ENCODE measurements at regions not wholly inside any gene's neighbourhood (a gene's known extent, or its start where the extent isn't known, plus 50 kb on each side); places are given as distances from the start of the nearest gene placed in this dataset.

DNA sequence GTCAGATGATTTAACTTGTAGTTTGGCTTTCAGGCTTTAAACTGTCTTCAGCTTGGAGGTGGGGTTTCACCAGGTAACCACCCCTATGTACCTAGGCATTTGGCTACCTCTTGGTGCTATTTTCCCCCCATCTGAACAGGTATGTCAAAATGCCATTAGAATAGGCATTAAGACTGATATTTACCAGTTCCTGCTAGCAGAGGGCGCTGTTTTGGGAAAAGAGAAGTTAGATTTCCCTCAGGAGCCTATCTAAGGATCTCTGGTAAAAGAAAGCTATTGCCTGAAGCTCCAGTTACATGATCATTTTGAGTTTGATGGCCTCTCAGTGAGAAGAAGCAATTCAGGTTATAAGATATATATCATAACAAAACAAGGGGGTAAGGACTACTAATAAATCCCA lies 879.1 kb downstream of the SH3BGRL start:
- Histone ChIP-seq H2AFZ (ENCODE audit: low read length) (no peak overlapping the region), H3K27me3 (ENCODE audit: control insufficient read depth, insufficient read depth, low read length) (no peaks in the 10 kb centered on the region), H3K4me2 (ENCODE audit: extremely low read depth, insufficient read depth, low read length) (no peak overlapping the region), H3K9me3 (ENCODE audit: control insufficient read depth, insufficient read depth, low read depth, low read length) (no peaks in the 10 kb centered on the region), H3K79me2 (ENCODE audit: control insufficient read depth, insufficient read depth, low read length) (no peaks in the 10 kb centered on the region), H4K20me1 (ENCODE audit: control insufficient read depth, extremely low read depth, insufficient read depth, low read length) (no peaks in the 10 kb centered on the region), H3K4me1 (ENCODE audit: control insufficient read depth, extremely low read depth, insufficient read depth, low read length) (no peaks in the 10 kb centered on the region), H3K4me3 (replicated peaks in 1 of 4; ENCODE audit: control extremely low read depth in 1 of 4, insufficient read depth in 1 of 4, low read depth in 3 of 4, low read length in 4 of 4) (no peak overlapping the region), H3K27ac (ENCODE audit: insufficient read depth, low read length) (no peak overlapping the region), H3K36me3 (ENCODE audit: control insufficient read depth, insufficient read depth, low read length) (no peaks in the 10 kb centered on the region), H3K9ac (ENCODE audit: insufficient read depth, low read length) (no peak overlapping the region)
- TF ChIP-seq EZH2 (IDR thresholded peaks at IDR 0.05; ENCODE audit: low read length, missing control alignments), result no peak
- TF ChIP-seq, protein P1, sequence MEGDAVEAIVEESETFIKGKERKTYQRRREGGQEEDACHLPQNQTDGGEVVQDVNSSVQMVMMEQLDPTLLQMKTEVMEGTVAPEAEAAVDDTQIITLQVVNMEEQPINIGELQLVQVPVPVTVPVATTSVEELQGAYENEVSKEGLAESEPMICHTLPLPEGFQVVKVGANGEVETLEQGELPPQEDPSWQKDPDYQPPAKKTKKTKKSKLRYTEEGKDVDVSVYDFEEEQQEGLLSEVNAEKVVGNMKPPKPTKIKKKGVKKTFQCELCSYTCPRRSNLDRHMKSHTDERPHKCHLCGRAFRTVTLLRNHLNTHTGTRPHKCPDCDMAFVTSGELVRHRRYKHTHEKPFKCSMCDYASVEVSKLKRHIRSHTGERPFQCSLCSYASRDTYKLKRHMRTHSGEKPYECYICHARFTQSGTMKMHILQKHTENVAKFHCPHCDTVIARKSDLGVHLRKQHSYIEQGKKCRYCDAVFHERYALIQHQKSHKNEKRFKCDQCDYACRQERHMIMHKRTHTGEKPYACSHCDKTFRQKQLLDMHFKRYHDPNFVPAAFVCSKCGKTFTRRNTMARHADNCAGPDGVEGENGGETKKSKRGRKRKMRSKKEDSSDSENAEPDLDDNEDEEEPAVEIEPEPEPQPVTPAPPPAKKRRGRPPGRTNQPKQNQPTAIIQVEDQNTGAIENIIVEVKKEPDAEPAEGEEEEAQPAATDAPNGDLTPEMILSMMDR (conservative IDR thresholded peaks at IDR 0.05 in 1 of 2, IDR thresholded peaks at IDR 0.05 in 1 of 2; ENCODE audit: low read depth in 1 of 2, low read length in 2 of 2), result no peak
- no peak for DNase-seq (ENCODE audit: low read depth in 2 of 2)

DNA sequence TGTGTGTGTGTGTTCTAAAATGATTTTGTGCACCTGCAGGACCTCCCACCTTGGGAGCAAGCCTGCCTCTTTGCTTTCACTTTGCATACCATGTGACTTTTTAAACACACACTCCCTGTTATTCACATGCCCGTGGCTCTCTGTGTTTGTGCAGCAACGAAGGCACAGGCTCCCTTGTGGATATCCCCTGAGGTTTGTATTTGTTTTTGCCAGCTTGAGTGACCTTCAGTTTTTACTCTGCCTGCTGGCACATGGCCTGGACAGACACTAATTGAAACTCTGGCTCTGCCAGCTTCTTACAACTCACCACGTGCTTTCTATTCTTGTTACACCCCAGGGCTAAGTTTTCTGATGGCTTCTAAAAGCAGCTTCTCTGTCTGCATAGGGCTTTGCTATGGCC lies 885.8 kb downstream of the SH3BGRL start:
- Histone ChIP-seq H3K4me1 (ENCODE audit: control insufficient read depth, extremely low read depth, insufficient read depth, low read length) (no peaks in the 10 kb centered on the region), H3K4me3 (replicated peaks in 1 of 4; ENCODE audit: control extremely low read depth in 1 of 4, insufficient read depth in 1 of 4, low read depth in 3 of 4, low read length in 4 of 4) (no peak overlapping the region), H3K27ac (ENCODE audit: insufficient read depth, low read length) (no peak overlapping the region), H3K9me3 (ENCODE audit: control insufficient read depth, insufficient read depth, low read depth, low read length) (no peaks in the 10 kb centered on the region), H3K36me3 (ENCODE audit: control insufficient read depth, insufficient read depth, low read length) (no peaks in the 10 kb centered on the region), H3K4me2 (ENCODE audit: extremely low read depth, insufficient read depth, low read length) (no peak overlapping the region), H3K9ac (ENCODE audit: insufficient read depth, low read length) (no peak overlapping the region), H3K27me3 (ENCODE audit: control insufficient read depth, insufficient read depth, low read length) (no peaks in the 10 kb centered on the region), H2AFZ (ENCODE audit: low read length) (no peak overlapping the region), H4K20me1 (ENCODE audit: control insufficient read depth, extremely low read depth, insufficient read depth, low read length) (no peaks in the 10 kb centered on the region), H3K79me2 (ENCODE audit: control insufficient read depth, insufficient read depth, low read length) (no peaks in the 10 kb centered on the region)
- DNase-seq (ENCODE audit: low read depth in 2 of 2), result no peak
- no peak for TF ChIP-seq EZH2 (IDR thresholded peaks at IDR 0.05; ENCODE audit: low read length, missing control alignments)
- TF ChIP-seq, protein P1 (conservative IDR thresholded peaks at IDR 0.05 in 1 of 2, IDR thresholded peaks at IDR 0.05 in 1 of 2; ENCODE audit: low read depth in 1 of 2, low read length in 2 of 2), result no peak

DNA sequence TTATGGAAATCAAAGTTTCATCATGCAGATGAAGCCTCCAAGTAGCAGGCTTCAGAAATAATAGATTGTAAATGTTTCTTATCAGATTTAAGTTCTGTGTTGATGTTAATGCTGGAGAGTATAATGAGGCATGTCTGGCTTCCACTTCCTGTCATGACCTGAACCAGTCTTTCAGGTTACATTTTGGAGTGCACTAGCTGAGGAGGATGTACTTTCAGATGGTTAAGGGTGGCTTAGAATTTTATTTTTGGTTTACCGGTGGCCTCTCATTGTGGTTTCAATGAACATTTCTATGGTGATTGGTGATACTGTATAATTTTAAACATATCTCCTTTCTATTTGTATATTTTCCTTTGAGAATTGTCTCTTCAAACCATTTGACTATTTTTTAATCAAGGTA lies 890.4 kb downstream of the SH3BGRL start:
- no peaks in the 10 kb centered on the region for H3K4me1 ChIP-seq (ENCODE audit: control insufficient read depth, extremely low read depth, insufficient read depth, low read length)
- no peaks in the 10 kb centered on the region for H3K79me2 ChIP-seq (ENCODE audit: control insufficient read depth, insufficient read depth, low read length)
- TF ChIP-seq, protein P1 (conservative IDR thresholded peaks at IDR 0.05 in 1 of 2, IDR thresholded peaks at IDR 0.05 in 1 of 2; ENCODE audit: low read depth in 1 of 2, low read length in 2 of 2), result no peak
- no peak for TF ChIP-seq EZH2 (IDR thresholded peaks at IDR 0.05; ENCODE audit: low read length, missing control alignments)
- H3K36me3 ChIP-seq (ENCODE audit: control insufficient read depth, insufficient read depth, low read length), result no peaks in the 10 kb centered on the region
- DNase-seq (ENCODE audit: low read depth in 2 of 2), result no peak
- no peaks in the 10 kb centered on the region for H4K20me1 ChIP-seq (ENCODE audit: control insufficient read depth, extremely low read depth, insufficient read depth, low read length)
- H2AFZ ChIP-seq (ENCODE audit: low read length), result no peak overlapping the region
- H3K27ac ChIP-seq (ENCODE audit: insufficient read depth, low read length), result no peak overlapping the region
- no peaks in the 10 kb centered on the region for H3K27me3 ChIP-seq (ENCODE audit: control insufficient read depth, insufficient read depth, low read length)
- no peak overlapping the region for H3K9ac ChIP-seq (ENCODE audit: insufficient read depth, low read length)
- H3K9me3 ChIP-seq (ENCODE audit: control insufficient read depth, insufficient read depth, low read depth, low read length), result no peaks in the 10 kb centered on the region
- no peak overlapping the region for H3K4me2 ChIP-seq (ENCODE audit: extremely low read depth, insufficient read depth, low read length)
- no peak overlapping the region for H3K4me3 ChIP-seq (replicated peaks in 1 of 4; ENCODE audit: control extremely low read depth in 1 of 4, insufficient read depth in 1 of 4, low read depth in 3 of 4, low read length in 4 of 4)

Measured in fibroblast of lung (primary cell).